SK-N-SH treated with all-trans-retinoic acid at 6 μM for 48 hours (cell line): ENCODE measurements at regions not wholly inside any gene's neighbourhood (a gene's known extent, or its start where the extent isn't known, plus 50 kb on each side); places are given as distances from the start of the nearest gene placed in this dataset.

Source experiments
- ATAC-seq: fragments of 200-7000 bp; cut with Tn5 transposase; 3 replicates; pipeline ENCODE4 v1.9.1; 2020; ENCODE audit warnings: mild to moderate bottlenecking, moderate library complexity
- ARNTL ChIP-seq: fragments of 450-650 bp; formaldehyde crosslinking; IDR thresholded peaks from 2 replicates; pipeline ENCODE4 v1.5.0; 2020; ENCODE audit warnings: low read depth, mild to moderate bottlenecking, moderate library complexity, borderline replicate concordance
- BACH2 ChIP-seq: fragments of 250-450 bp; sonication (Bioruptor Pico); IDR thresholded peaks from 2 replicates; pipeline ENCODE4 v1.9.0; 2021; ENCODE audit warnings: mild to moderate bottlenecking, borderline replicate concordance
- CREB5 ChIP-seq: fragments of 250-450 bp; sonication (Bioruptor Pico); IDR thresholded peaks from 2 replicates; pipeline ENCODE4 v1.5.1; 2020; ENCODE audit warnings: low read depth, mild to moderate bottlenecking, moderate library complexity
- CSDC2 ChIP-seq: fragments of 250-450 bp; sonication (Bioruptor Pico); IDR thresholded peaks from 2 replicates; pipeline ENCODE4 v1.5.0; 2020; ENCODE audit warnings: mild to moderate bottlenecking, moderate library complexity
- CSRNP3 ChIP-seq: fragments of 250-450 bp; sonication (Bioruptor Pico); IDR thresholded peaks from 2 replicates; pipeline ENCODE4 v1.5.1; 2021; ENCODE audit warnings: mild to moderate bottlenecking, moderate library complexity
- ESRRG ChIP-seq: fragments of 250-450 bp; sonication (Bioruptor Pico); IDR thresholded peaks from 2 replicates; pipeline ENCODE4 v1.6.1; 2021; ENCODE audit warnings: mild to moderate bottlenecking
- GLIS3 ChIP-seq: fragments of 250-450 bp; sonication (Bioruptor Pico); IDR thresholded peaks from 2 replicates; pipeline ENCODE4 v1.5.0; 2020; ENCODE audit warnings: mild to moderate bottlenecking, moderate library complexity
- ISL1 ChIP-seq: fragments of 250-450 bp; sonication (Bioruptor Pico); IDR thresholded peaks from 2 replicates; pipeline ENCODE4 v2.1.2; 2022; ENCODE audit warnings: mild to moderate bottlenecking, moderate library complexity
- OSR1 ChIP-seq: fragments of 250-450 bp; sonication (Bioruptor Pico); IDR thresholded peaks from 2 replicates; pipeline ENCODE4 v1.8.0; 2022; ENCODE audit warnings: moderate library complexity, mild to moderate bottlenecking, inconsistent platforms
- POU6F1 ChIP-seq: fragments of 250-450 bp; sonication (Bioruptor Pico); IDR thresholded peaks from 2 replicates; pipeline ENCODE4 v1.8.0; 2021; ENCODE audit warnings: low read depth, mild to moderate bottlenecking, moderate library complexity, borderline replicate concordance
- RARB ChIP-seq: fragments of 250-450 bp; sonication (Bioruptor Pico); IDR thresholded peaks from 2 replicates; pipeline ENCODE4 v1.8.0; 2021; ENCODE audit warnings: mild to moderate bottlenecking, moderate library complexity
- SNAI2 ChIP-seq: fragments of 250-450 bp; sonication (Bioruptor Pico); IDR thresholded peaks from 2 replicates; pipeline ENCODE4 v1.5.0; 2020; ENCODE audit warnings: mild to moderate bottlenecking, moderate library complexity
- TCF4 ChIP-seq: fragments of 250-450 bp; sonication (Bioruptor Pico); IDR thresholded peaks from 2 replicates; pipeline ENCODE4 v1.8.0; 2021; ENCODE audit warnings: mild to moderate bottlenecking, moderate library complexity, borderline replicate concordance
- TOX ChIP-seq: fragments of 250-450 bp; sonication (Bioruptor Pico); IDR thresholded peaks from 2 replicates; pipeline ENCODE4 v1.8.0; 2021; ENCODE audit warnings: mild to moderate bottlenecking, moderate library complexity, borderline replicate concordance
- TSHZ2 ChIP-seq: fragments of 250-450 bp; sonication (Bioruptor Pico); IDR thresholded peaks from 2 replicates; pipeline ENCODE4 v1.5.0; 2020; ENCODE audit warnings: mild to moderate bottlenecking, moderate library complexity
- ZC3H10 ChIP-seq: fragments of 250-450 bp; sonication (Bioruptor Pico); IDR thresholded peaks from 2 replicates; pipeline ENCODE4 v1.5.1; 2021; ENCODE audit warnings: mild to moderate bottlenecking, moderate library complexity
- ZFP30 ChIP-seq: fragments of 450-650 bp; formaldehyde crosslinking; IDR thresholded peaks from 2 replicates; pipeline ENCODE4 v1.5.0; 2022; ENCODE audit warnings: mild to moderate bottlenecking, moderate library complexity
- ZNF565 ChIP-seq: fragments of 450-650 bp; formaldehyde crosslinking; conservative IDR thresholded peaks from 2 replicates; pipeline ENCODE4 v1.5.0; 2020; ENCODE audit warnings: low read depth, mild to moderate bottlenecking, moderate library complexity
- ZNF70 ChIP-seq: fragments of 450-650 bp; formaldehyde crosslinking; IDR thresholded peaks from 2 replicates; pipeline ENCODE4 v1.5.0; 2020; ENCODE audit warnings: mild to moderate bottlenecking, moderate library complexity
- ZNF8 ChIP-seq: fragments of 450-650 bp; formaldehyde crosslinking; IDR thresholded peaks from 2 replicates; pipeline ENCODE4 v1.5.0; 2020; ENCODE audit warnings: mild to moderate bottlenecking, moderate library complexity

GRCh38 chr5:125109293-125109692 is 362.9 kb upstream of the ZNF608 start:
- no peak for ATAC-seq
- TF ChIP-seq TOX (CRISPR knock-in tag) (no peak), ZNF8 (CRISPR knock-in tag) (no peak), CSRNP3 (CRISPR knock-in tag) (no peak), ESRRG (CRISPR knock-in tag) (no peak), RARB (CRISPR knock-in tag) (no peak)

- TF ChIP-seq TSHZ2 (no peak), ZNF70 (CRISPR knock-in tag) (no peak), ZNF565 (CRISPR knock-in tag) (no peak), POU6F1 (CRISPR knock-in tag) (no peak), ISL1 (CRISPR knock-in tag) (no peak), ARNTL (CRISPR knock-in tag) (no peak), ZFP30 (CRISPR knock-in tag) (no peak), CSRNP3 (CRISPR knock-in tag) (no peak)
- no peak for ATAC-seq
Observed at GRCh38 chr5:125109816-125110215, 363.4 kb upstream of the ZNF608 start.

GRCh38 chr5:125112196-125112595 is 365.8 kb upstream of the ZNF608 start:
- TF ChIP-seq CSDC2 (CRISPR knock-in tag), result no peak
- TF ChIP-seq POU6F1 (CRISPR knock-in tag), result no peak
- no peak for TF ChIP-seq TOX (CRISPR knock-in tag)
- TF ChIP-seq GLIS3 (CRISPR knock-in tag), result no peak
- no peak for TF ChIP-seq TCF4 (CRISPR knock-in tag)
- no peak for TF ChIP-seq BACH2 (CRISPR knock-in tag)
- no peak for TF ChIP-seq RARB (CRISPR knock-in tag)
- no peak for TF ChIP-seq CREB5 (CRISPR knock-in tag)
- TF ChIP-seq ZNF8 (CRISPR knock-in tag), result no peak
- TF ChIP-seq ZC3H10 (CRISPR knock-in tag), result no peak
- TF ChIP-seq ISL1 (CRISPR knock-in tag), result no peak
- no peak for TF ChIP-seq TSHZ2
- TF ChIP-seq OSR1, result no peak
- TF ChIP-seq ARNTL (CRISPR knock-in tag), result no peak
- TF ChIP-seq SNAI2 (CRISPR knock-in tag), result no peak
- TF ChIP-seq CSRNP3 (CRISPR knock-in tag), result no peak
- no peak; the same call in 2 of the 3 replicates for ATAC-seq
